GM12872 (cell line): ENCODE measurements at regions not wholly inside any gene's neighbourhood (a gene's known extent, or its start where the extent isn't known, plus 50 kb on each side); places are given as distances from the start of the nearest gene placed in this dataset.

Experiments
- CTCF ChIP-seq: IDR thresholded peaks from 3 replicates; pipeline ENCODE4 v1.5.1; 2011; ENCODE audit warnings: low read depth, mild to moderate bottlenecking, low read length, moderate library complexity; ENCODE audit not compliant: insufficient read depth

- no peak for TF ChIP-seq CTCF
Measured at GRCh38 chr1:4010284-4010683, 110.2 kb upstream of the C1orf174 start.

DNA sequence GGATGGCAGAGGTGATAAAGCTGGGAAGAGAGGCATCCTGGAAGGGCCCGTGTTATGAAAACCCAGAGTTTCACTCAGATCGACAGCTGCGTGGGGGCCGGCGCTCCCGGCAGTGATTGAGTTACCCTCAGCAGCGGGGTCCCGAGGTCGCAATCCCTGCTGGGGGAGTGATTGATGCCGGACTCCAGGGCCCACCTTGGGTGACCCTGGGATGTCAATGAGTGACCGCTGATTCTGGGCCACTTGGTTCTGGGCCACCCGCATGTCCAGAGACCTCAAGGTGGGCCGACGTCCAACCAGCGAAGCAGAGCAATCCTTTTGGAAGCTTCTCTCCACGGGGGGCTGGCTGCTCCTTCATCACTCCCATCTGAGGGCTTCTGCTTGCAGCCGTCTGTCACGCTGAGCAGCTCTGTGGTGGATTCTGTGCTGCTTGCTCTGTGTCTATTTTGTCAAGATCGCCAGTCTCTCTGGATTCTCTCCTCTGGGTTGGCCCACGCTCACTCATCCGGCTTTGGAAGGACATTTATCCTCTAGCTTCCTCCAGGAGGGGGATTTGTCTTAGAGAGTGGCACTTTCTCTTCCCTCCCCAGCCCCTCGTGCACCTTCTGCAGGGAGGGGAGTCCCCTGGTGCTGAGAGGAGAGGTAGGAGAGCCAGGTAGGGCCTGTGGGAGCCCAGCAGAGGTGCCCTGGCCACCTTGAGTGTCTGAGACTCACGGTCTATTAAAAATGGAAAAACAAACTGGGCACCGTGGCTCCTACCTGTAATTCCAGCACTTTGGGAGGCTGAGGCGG lies 110.9 kb upstream of the C1orf174 start:
- no peak for TF ChIP-seq CTCF

DNA sequence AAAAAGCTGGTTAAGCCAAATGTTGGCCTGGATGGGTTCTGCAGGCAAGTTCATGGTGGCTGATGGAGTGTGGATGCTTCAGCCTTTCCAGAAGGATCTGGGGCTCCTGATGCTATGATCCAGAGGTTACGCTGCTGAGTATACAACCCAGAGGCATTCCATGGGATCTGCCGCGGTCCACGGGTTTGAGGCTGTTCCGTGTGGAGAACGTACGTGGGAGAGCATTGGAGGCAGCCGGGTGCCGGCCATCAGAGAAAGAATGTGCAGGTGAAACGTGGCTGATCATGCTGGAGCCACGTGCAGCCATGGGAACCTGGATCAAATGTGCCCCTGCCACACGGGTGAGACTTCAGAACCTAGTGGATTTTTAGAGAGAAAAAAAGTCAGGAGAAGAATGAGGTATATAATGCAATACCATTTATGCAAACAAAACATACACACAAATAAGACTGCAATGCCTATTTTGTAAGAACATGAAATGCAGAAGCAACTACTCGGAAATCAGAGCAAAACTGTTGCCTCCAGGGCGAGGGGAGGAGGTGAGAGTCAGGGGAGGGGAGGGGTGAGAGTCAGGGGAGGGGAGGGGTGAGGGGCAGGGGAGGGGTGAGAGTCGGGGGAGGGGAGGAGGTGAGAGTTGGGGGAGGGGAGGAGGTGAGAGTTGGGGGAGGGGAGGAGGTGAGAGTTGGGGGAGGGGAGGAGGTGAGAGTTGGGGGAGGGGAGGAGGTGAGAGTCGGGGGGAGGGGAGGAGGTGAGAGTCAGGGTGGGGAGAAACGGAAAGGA lies 116.5 kb upstream of the C1orf174 start:
- TF ChIP-seq CTCF: no peak

DNA sequence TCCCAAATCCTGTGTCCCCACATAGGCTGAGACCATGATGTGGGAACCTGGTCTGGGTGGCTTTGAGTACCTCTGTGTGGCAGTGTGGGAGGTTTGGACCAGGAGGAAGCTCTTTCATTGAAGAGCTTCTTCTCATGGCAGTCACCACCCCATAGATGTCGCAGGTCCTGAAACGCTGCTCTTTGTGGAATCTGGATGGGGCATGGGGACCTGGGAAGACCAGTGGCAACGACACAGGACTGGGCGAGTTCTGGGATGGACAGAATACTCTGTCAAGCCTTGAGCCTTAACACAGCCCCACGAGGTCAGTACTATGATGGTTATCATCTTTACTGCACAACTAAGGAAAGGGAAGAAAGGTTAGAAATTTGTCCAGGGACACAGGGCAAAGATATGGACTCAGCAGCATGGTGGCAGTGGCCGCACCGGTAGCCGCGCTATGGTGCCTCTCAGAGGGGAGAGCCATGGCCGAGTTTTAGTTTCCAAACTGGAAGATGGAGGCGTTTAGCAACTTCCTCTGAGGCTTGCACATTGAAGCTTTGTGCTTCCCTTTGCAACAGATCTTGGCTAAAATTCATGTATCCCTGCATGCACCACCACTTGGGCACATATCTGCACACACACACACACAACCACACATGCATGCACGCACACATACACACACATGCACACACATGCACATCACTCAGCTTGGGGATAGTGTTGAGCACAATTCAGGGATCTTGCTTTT lies 117.7 kb upstream of the C1orf174 start:
- TF ChIP-seq CTCF: no peak

DNA sequence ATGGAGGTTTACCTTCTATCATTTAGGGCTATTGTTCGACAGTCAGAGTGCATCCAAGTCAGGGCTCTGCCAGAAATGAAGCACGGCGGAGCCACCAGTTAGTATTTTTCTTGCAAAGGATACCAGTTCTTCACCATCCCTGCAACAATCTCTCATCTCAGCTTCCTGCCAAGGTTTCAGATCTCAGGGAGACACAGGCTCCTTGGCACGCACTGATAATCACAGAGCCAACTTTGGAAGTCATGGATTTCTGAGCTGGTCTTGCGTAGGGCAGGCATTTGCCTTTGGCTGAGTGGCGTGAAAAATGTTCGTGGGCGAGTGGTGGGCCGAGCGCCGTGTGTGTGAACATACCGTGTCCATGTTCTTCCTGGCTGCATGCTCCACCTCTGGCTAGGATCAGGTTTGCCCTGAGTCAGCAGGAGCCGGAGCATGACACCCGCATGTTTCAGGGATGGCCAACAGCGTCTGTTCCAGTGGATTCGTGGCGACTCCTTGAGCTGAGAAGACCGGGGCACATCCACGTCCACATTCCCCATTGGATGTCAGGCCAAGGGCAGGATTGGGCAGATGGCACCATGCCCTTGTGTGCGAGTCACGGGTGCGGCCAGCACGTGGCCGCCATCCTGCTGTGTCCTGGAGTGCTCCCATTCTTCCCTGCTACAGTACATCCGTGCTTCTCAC lies 118.5 kb upstream of the C1orf174 start:
- TF ChIP-seq CTCF: no peak

DNA sequence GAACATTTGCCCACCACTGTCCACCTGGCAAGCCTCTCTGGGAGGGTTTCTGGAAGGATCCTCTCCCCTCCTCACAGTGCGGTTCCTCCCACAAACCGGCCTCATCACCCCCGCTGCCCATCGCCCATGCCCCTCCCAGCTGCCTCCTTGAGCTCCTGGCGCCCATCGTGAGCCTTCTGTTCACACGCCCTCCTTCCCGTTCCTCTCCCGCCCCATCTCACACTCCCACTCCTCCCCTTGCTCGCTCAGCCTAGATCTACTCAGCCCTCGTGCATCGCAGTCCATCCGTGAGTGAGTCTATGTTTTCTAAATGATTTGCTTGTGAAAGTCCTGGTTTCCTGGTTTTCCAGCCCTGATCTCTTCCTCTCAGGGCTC lies 119.1 kb upstream of the C1orf174 start:
- no peak for TF ChIP-seq CTCF
